GM23248 (cell line): ENCODE measurements at regions not wholly inside any gene's neighbourhood (a gene's known extent, or its start where the extent isn't known, plus 50 kb on each side); places are given as distances from the start of the nearest gene placed in this dataset.

Experiments
- EZH2 ChIP-seq: fragments of 200-600 bp; sonication (generic); IDR thresholded peaks from 2 replicates; pipeline ENCODE4 v1.6.1; 2018; ENCODE audit warnings: antibody characterized with exemption, mild to moderate bottlenecking; ENCODE audit not compliant: insufficient read depth, poor library complexity, severe bottlenecking
- EZH2phosphoT487 ChIP-seq: fragments of 200-600 bp; sonication (generic); IDR thresholded peaks from 2 replicates; pipeline ENCODE4 v1.6.1; 2018; ENCODE audit warnings: antibody characterized with exemption, moderate library complexity, mild to moderate bottlenecking, low read depth; ENCODE audit not compliant: insufficient read depth

DNA sequence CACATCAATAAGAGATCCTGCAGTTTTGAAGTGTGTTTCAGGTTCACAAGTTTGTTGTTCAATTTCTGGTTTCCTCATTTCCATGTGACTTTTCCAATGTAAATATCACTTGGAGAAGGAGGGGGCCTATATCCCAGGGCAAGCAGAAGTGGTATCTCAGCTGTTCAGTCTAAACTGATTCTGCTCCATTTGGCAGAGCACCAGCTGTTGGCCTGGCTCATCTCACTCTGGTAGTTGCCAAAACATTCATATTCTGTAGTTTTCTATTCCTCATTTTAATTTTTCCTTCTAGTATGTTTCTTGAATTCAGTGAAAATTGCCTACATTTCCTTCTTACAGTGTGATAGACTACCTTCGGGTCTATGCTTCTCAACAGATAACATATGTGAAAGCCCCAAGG, 101.8 kb upstream of the TAC1 start:
- no peak for TF ChIP-seq EZH2
- no peak for TF ChIP-seq EZH2phosphoT487
